T-cell (primary cell): ENCODE measurements at regions not wholly inside any gene's neighbourhood (a gene's known extent, or its start where the extent isn't known, plus 50 kb on each side); places are given as distances from the start of the nearest gene placed in this dataset.

ENCODE experiments used
- ATAC-seq, 4 experiments: fragments of 200-7000 bp in 3 of 4; fragments of 150-1000 bp in 1 of 4; cut with Tn5 transposase; replicated peaks in 1 of 4; 1 replicate in 3 of 4; 2 replicates in 1 of 4; pipeline ENCODE4 v1.10.0; 2021; ENCODE audit warnings: moderate library complexity in 3 of 4, mild to moderate bottlenecking in 2 of 4, moderate number of reproducible peaks in 1 of 4
- CTCF ChIA-PET, 2 donors: fragments of 300-600 bp; sonication (Branson Sonifier 250); formaldehyde crosslinking; loops; one replicate each; lab custom pipeline; 2022; ENCODE audit warnings: antibody characterized with exemption in 2 of 2; lab: Charles Lee
- POLR2A ChIA-PET, 2 donors: fragments of 300-600 bp; sonication (Branson Sonifier 250); formaldehyde crosslinking; loops; one replicate each; lab custom pipeline; 2022; ENCODE audit warnings: antibody characterized with exemption in 2 of 2; lab: Charles Lee
- DNase-seq, 35 experiments: peaks; one replicate each; pipeline versions ENCODE4 v3.0.0 to v3.0.0-alpha.2; 2013 to 2023
- H3K27ac ChIP-seq: one replicate; pipeline ENCODE4 v1.5.1; 2013; ENCODE audit warnings: low read length
- H3K27me3 ChIP-seq, 2 experiments: replicated peaks in 1 of 2; 1 replicate in 1 of 2; 2 replicates in 1 of 2; pipeline versions ENCODE4 v1.6.1 to v1.7.0; 2013; ENCODE audit warnings: low read length in 1 of 2, mixed read lengths in 1 of 2; ENCODE audit not compliant: control insufficient read depth in 2 of 2, insufficient read depth in 2 of 2; ENCODE audit errors: extremely low read depth in 1 of 2
- H3K36me3 ChIP-seq, 2 donors: 1 replicate in 1 of 2; 2 replicates in 1 of 2; pipeline versions ENCODE4 v1.6.1 to v1.7.0; 2013; ENCODE audit warnings: low read length in 1 of 2; ENCODE audit not compliant: control insufficient read depth in 2 of 2, insufficient read depth in 1 of 2; ENCODE audit errors: extremely low read depth in 1 of 2
- H3K4me1 ChIP-seq, 2 experiments: 1 replicate in 1 of 2; 2 replicates in 1 of 2; pipeline versions ENCODE4 v1.6.1 to v1.7.0; 2013; ENCODE audit warnings: low read length in 2 of 2, mixed read lengths in 1 of 2; ENCODE audit not compliant: insufficient read depth in 2 of 2, control insufficient read depth in 1 of 2; ENCODE audit errors: extremely low read depth in 1 of 2
- H3K4me3 ChIP-seq, 2 donors: 1 replicate in 1 of 2; 2 replicates in 1 of 2; pipeline versions ENCODE4 v1.5.1 to v1.7.0; 2013; ENCODE audit warnings: mild to moderate bottlenecking in 2 of 2, low read length in 1 of 2, moderate library complexity in 1 of 2; ENCODE audit not compliant: control insufficient read depth in 1 of 2; ENCODE audit errors: extremely low read depth in 1 of 2
- H3K9me3 ChIP-seq: 2 replicates; pipeline ENCODE4 v1.7.0; 2013
- H3K27ac Mint-ChIP-seq, 2 donors: one replicate each; pipeline ENCODE4 v1.8.0; 2020 to 2021; ENCODE audit warnings: mild to moderate bottlenecking in 2 of 2, mixed read lengths in 2 of 2
- H3K27me3 Mint-ChIP-seq, 2 donors: one replicate each; pipeline ENCODE4 v1.8.0; 2021 to 2022; ENCODE audit warnings: mixed read lengths in 2 of 2
- H3K36me3 Mint-ChIP-seq: one replicate; pipeline ENCODE4 v1.8.0; 2021; ENCODE audit warnings: mixed read lengths
- H3K4me1 Mint-ChIP-seq, 3 donors: one replicate each; pipeline ENCODE4 v1.8.0; 2020 to 2022; ENCODE audit warnings: mixed read lengths in 3 of 3, mild to moderate bottlenecking in 1 of 3
- H3K4me3 Mint-ChIP-seq, 3 donors: one replicate each; pipeline ENCODE4 v1.8.0; 2020 to 2022; ENCODE audit warnings: mild to moderate bottlenecking in 3 of 3, mixed read lengths in 3 of 3, moderate library complexity in 3 of 3
- H3K9me3 Mint-ChIP-seq, 3 donors: one replicate each; pipeline ENCODE4 v1.8.0; 2020 to 2022; ENCODE audit warnings: mixed read lengths in 3 of 3
- WGBS: methylation state at CpG from one replicate; pipeline ENCODE4 v1.1.5; 2013; ENCODE audit warnings: missing lambda C conversion rate; ENCODE audit not compliant: insufficient coverage; 5-methylcytosine and 5-hydroxymethylcytosine counted together

- DNase-seq: peak in 1 of 35 experiments; percentile 0
- no peak for ATAC-seq
- H3K27me3 Mint-ChIP-seq: peaks cover 1 to 3% of the 10 kb centered on the region in 2 donors
- no peaks in the 10 kb centered on the region for H3K36me3 Mint-ChIP-seq
- no peak overlapping the region for H3K27ac Mint-ChIP-seq
- 0% methylated on average over 1 of the region's 1 CpG for WGBS
- CTCF ChIA-PET: no interaction called here
- Histone ChIP-seq H3K27ac (no peak overlapping the region), H3K9me3 (no peaks in the 10 kb centered on the region), H3K36me3 (no peaks in the 10 kb centered on the region), H3K27me3 (no peaks in the 10 kb centered on the region), H3K4me1 (peaks cover 0 to 2% of the 10 kb centered on the region in 2 experiments), H3K4me3 (no peak overlapping the region)
- no peaks in the 10 kb centered on the region for H3K9me3 Mint-ChIP-seq
- POLR2A ChIA-PET: no interaction called here
- H3K4me1 Mint-ChIP-seq: no peaks in the 10 kb centered on the region
- H3K4me3 Mint-ChIP-seq: no peak overlapping the region
These were observed 462.7 kb downstream of the EBF1 start for GRCh38 chr5:158637039-158637438.

GRCh38 chr5:158635565-158635964 is 464.2 kb downstream of the EBF1 start:
- 100% methylated on average over 3 of the region's 5 CpGs for WGBS
- H3K4me3 ChIP-seq: no peak overlapping the region
- no peaks in the 10 kb centered on the region for H3K27me3 ChIP-seq
- Mint-ChIP-seq H3K27ac (no peak overlapping the region), H3K9me3 (no peaks in the 10 kb centered on the region), H3K4me3 (no peak overlapping the region), H3K27me3 (peaks cover 1 to 7% of the 10 kb centered on the region in 2 donors), H3K4me1 (no peaks in the 10 kb centered on the region), H3K36me3 (no peaks in the 10 kb centered on the region)
- H3K27ac ChIP-seq: no peak overlapping the region
- no peaks in the 10 kb centered on the region for H3K36me3 ChIP-seq
- H3K9me3 ChIP-seq: no peaks in the 10 kb centered on the region
- no peak for DNase-seq
- ChIA-PET POLR2A (no interaction called here), CTCF (interaction anchor here in 1 of 2 donors (0.6 kb wide), 1 partner anchor 1544 kb away, joined by 4 read pairs; no protein-coding TSS in a partner anchor)
- ATAC-seq: no peak
- H3K4me1 ChIP-seq: peaks cover 0 to 2% of the 10 kb centered on the region in 2 experiments

GRCh38 chr5:158634714-158635113 is 465.0 kb downstream of the EBF1 start:
- peaks cover 1 to 10% of the 10 kb centered on the region in 2 donors for H3K27me3 Mint-ChIP-seq
- Histone ChIP-seq H3K27me3 (no peaks in the 10 kb centered on the region), H3K9me3 (no peaks in the 10 kb centered on the region), H3K4me1 (peaks cover 0 to 2% of the 10 kb centered on the region in 2 experiments), H3K27ac (no peak overlapping the region), H3K36me3 (no peaks in the 10 kb centered on the region), H3K4me3 (no peak overlapping the region)
- no peaks in the 10 kb centered on the region for H3K9me3 Mint-ChIP-seq
- H3K4me3 Mint-ChIP-seq: no peak overlapping the region
- ATAC-seq (no peak), DNase-seq (no peak)
- no CpG with 5 or more reads among the region's 2 CpGs for WGBS
- H3K4me1 Mint-ChIP-seq: no peaks in the 10 kb centered on the region
- H3K36me3 Mint-ChIP-seq: no peaks in the 10 kb centered on the region
- POLR2A ChIA-PET: no interaction called here
- CTCF ChIA-PET: interaction anchor here in 1 of 2 donors (0.6 kb wide), 1 partner anchor 1543 kb away, joined by 4 read pairs; no protein-coding TSS in a partner anchor
- no peak overlapping the region for H3K27ac Mint-ChIP-seq

- Histone ChIP-seq H3K4me1 (no peaks in the 10 kb centered on the region), H3K27ac (no peak overlapping the region), H3K4me3 (no peak overlapping the region), H3K27me3 (no peaks in the 10 kb centered on the region), H3K36me3 (no peaks in the 10 kb centered on the region), H3K9me3 (no peaks in the 10 kb centered on the region)
- no peaks in the 10 kb centered on the region for H3K4me1 Mint-ChIP-seq
- no peaks in the 10 kb centered on the region for H3K36me3 Mint-ChIP-seq
- POLR2A ChIA-PET: no interaction called here
- WGBS: 86% methylated on average over 1 of the region's 6 CpGs
- H3K27ac Mint-ChIP-seq: no peak overlapping the region
- no peak overlapping the region for H3K4me3 Mint-ChIP-seq
- peaks cover 1 to 10% of the 10 kb centered on the region in 2 donors for H3K27me3 Mint-ChIP-seq
- ATAC-seq (no peak), DNase-seq (no peak)
- CTCF ChIA-PET: no interaction called here
- no peaks in the 10 kb centered on the region for H3K9me3 Mint-ChIP-seq
These were observed 470.0 kb downstream of the EBF1 start for GRCh38 chr5:158629591-158630312.

- no peaks in the 10 kb centered on the region for H3K9me3 ChIP-seq
- H3K27me3 ChIP-seq: no peaks in the 10 kb centered on the region
- Mint-ChIP-seq H3K9me3 (no peaks in the 10 kb centered on the region), H3K4me3 (no peak overlapping the region), H3K27me3 (peaks cover 0 to 7% of the 10 kb centered on the region in 2 donors), H3K27ac (no peak overlapping the region), H3K36me3 (no peaks in the 10 kb centered on the region), H3K4me1 (no peaks in the 10 kb centered on the region)
- ATAC-seq (no peak), DNase-seq (no peak)
- H3K27ac ChIP-seq: no peak overlapping the region
- no CpG with 5 or more reads among the region's 1 CpG for WGBS
- POLR2A ChIA-PET: no interaction called here
- H3K36me3 ChIP-seq: no peaks in the 10 kb centered on the region
- no peaks in the 10 kb centered on the region for H3K4me1 ChIP-seq
- CTCF ChIA-PET: no interaction called here
- no peak overlapping the region for H3K4me3 ChIP-seq
These were observed 473.0 kb downstream of the EBF1 start for GRCh38 chr5:158626718-158627117.

GRCh38 chr5:158623971-158624370 is 475.7 kb downstream of the EBF1 start:
- ChIA-PET POLR2A (no interaction called here), CTCF (no interaction called here)
- Mint-ChIP-seq H3K4me3 (no peak overlapping the region), H3K27ac (no peak overlapping the region), H3K9me3 (no peaks in the 10 kb centered on the region), H3K4me1 (no peaks in the 10 kb centered on the region), H3K36me3 (no peaks in the 10 kb centered on the region), H3K27me3 (no peaks in the 10 kb centered on the region)
- DNase-seq (no peak), ATAC-seq (no peak)
- Histone ChIP-seq H3K4me1 (no peaks in the 10 kb centered on the region), H3K4me3 (no peak overlapping the region), H3K27me3 (no peaks in the 10 kb centered on the region), H3K36me3 (no peaks in the 10 kb centered on the region), H3K9me3 (no peaks in the 10 kb centered on the region), H3K27ac (no peak overlapping the region)
- WGBS: no CpG with 5 or more reads among the region's 6 CpGs
